ENCODE measurements at regions not wholly inside any gene's neighbourhood (a gene's known extent, or its start where the extent isn't known, plus 50 kb on each side); places are given as distances from the start of the nearest gene placed in this dataset.

DNA sequence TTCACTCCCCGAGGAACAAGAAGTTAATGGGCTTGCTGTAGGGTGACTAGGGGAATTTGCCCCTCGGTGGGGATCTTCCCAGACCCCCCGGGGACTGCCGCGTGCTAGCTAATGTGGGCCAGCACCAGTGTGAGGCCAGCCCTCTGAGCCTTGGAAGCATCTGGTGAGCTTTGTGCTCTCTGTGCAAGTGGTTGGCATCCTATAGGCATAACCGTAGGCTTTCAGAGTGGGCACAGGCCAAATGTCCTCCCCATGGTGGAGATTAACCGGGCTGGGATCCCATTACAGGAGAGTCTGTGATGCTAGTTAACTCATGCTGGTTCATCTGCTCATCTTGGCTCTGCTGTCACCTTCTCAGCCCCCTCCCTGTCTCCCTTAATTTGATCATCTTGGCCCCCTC is 125.7 kb downstream of the TRIM29 start:
- DNase-seq (ENCODE audit: low spot score) (no peak), ATAC-seq (ENCODE audit: insufficient number of reproducible peaks, low FRiP score, low read depth) (no peak)
- TF ChIP-seq, protein P1, sequence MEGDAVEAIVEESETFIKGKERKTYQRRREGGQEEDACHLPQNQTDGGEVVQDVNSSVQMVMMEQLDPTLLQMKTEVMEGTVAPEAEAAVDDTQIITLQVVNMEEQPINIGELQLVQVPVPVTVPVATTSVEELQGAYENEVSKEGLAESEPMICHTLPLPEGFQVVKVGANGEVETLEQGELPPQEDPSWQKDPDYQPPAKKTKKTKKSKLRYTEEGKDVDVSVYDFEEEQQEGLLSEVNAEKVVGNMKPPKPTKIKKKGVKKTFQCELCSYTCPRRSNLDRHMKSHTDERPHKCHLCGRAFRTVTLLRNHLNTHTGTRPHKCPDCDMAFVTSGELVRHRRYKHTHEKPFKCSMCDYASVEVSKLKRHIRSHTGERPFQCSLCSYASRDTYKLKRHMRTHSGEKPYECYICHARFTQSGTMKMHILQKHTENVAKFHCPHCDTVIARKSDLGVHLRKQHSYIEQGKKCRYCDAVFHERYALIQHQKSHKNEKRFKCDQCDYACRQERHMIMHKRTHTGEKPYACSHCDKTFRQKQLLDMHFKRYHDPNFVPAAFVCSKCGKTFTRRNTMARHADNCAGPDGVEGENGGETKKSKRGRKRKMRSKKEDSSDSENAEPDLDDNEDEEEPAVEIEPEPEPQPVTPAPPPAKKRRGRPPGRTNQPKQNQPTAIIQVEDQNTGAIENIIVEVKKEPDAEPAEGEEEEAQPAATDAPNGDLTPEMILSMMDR (IDR thresholded peaks at IDR 0.05) = no peak

DNA sequence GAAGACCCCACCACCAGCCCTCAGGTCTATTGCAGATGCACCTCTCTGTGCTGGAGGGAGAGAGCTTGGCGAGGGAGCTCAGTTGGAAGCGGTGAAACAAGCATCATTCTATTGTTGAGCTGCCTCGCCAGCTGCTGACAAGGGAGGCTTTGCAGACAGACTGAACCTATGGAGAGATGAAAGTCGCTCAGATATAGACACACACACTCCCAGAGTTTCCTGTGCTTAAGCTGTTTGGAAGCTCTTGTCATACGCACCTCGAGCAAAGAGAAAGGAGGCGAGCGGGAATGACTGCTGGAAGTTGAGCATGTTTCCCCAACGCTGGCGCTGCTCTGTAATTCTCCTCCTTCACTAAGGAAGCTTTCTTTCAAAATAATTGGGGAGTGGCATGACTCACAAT is 126.1 kb downstream of the TRIM29 start:
- H3K27ac ChIP-seq = no peak overlapping the region
- DNase-seq (ENCODE audit: low spot score) = no peak
- H3K9me3 ChIP-seq = no peaks in the 10 kb centered on the region
- no peaks in the 10 kb centered on the region for H3K36me3 ChIP-seq
- no peak for ATAC-seq (ENCODE audit: insufficient number of reproducible peaks, low FRiP score, low read depth)
- TF ChIP-seq, protein P1 (IDR thresholded peaks at IDR 0.05) = no peak
- no peak overlapping the region for H3K4me3 ChIP-seq
- H3K4me1 ChIP-seq (ENCODE audit: control insufficient read depth in 1 of 2, low read depth in 2 of 2) = no peaks in the 10 kb centered on the region
- H3K27me3 ChIP-seq (replicated peaks; ENCODE audit: insufficient read depth) = no peaks in the 10 kb centered on the region

More for the DNA sequence above, 125.7 kb downstream of the TRIM29 start:
- H3K4me1 ChIP-seq (ENCODE audit: control insufficient read depth in 1 of 2, low read depth in 2 of 2) = no peaks in the 10 kb centered on the region
- H3K27me3 ChIP-seq (replicated peaks; ENCODE audit: insufficient read depth) = no peaks in the 10 kb centered on the region
- no peak overlapping the region for H3K27ac ChIP-seq
- H3K4me3 ChIP-seq = no peak overlapping the region
- H3K9me3 ChIP-seq = no peaks in the 10 kb centered on the region
- no peaks in the 10 kb centered on the region for H3K36me3 ChIP-seq

DNA sequence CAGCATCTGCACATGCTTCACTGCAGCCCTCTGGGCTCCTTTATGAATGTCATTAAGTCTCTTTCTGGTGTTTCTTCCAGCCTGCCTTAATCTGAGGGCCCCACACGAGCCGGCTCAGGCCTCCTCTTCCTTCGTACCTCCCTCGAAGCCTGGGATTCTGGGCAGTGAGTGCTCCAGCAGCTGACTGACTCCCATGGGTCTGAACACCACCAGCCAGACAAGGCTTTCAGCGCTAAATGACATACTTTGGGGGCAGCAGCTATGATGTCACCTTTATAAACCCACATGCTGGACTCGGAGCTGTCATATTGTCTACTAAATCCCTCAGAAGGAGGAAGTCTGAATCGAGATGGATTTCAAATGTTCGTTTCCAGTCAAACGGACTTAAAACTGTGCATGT is 127.1 kb downstream of the TRIM29 start:
- H3K4me1 ChIP-seq (ENCODE audit: control insufficient read depth in 1 of 2, low read depth in 2 of 2) = no peaks in the 10 kb centered on the region
- H3K36me3 ChIP-seq = no peaks in the 10 kb centered on the region
- ATAC-seq (ENCODE audit: insufficient number of reproducible peaks, low FRiP score, low read depth) (no peak), DNase-seq (ENCODE audit: low spot score) (no peak)
- no peak overlapping the region for H3K4me3 ChIP-seq
- no peaks in the 10 kb centered on the region for H3K9me3 ChIP-seq
- no peaks in the 10 kb centered on the region for H3K27me3 ChIP-seq (replicated peaks; ENCODE audit: insufficient read depth)
- TF ChIP-seq, protein P1 (IDR thresholded peaks at IDR 0.05) = no peak
- no peak overlapping the region for H3K27ac ChIP-seq

DNA sequence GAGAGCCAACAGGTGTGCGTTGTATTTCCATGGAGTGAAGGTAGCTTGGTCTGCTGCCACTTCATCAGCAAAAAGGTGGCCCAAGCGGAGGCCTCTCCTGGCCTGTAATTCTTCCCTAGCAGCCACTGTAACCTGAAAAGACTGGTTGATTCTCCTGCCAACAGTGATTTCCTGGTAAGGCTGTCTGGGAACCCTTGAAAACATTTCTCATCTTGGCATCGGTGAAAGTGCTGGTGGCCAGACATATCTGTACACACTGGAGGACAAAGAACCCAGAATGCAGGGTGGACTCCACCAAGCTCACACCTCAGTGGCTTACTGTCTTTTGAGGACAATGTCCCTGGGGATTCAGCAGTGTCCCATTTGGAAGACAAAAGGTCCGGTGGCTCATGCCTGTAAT is 128.0 kb downstream of the TRIM29 start:
- Histone ChIP-seq H3K4me1 (ENCODE audit: control insufficient read depth in 1 of 2, low read depth in 2 of 2) (no peaks in the 10 kb centered on the region), H3K36me3 (no peaks in the 10 kb centered on the region), H3K27ac (no peak overlapping the region), H3K27me3 (replicated peaks; ENCODE audit: insufficient read depth) (no peaks in the 10 kb centered on the region), H3K9me3 (no peaks in the 10 kb centered on the region), H3K4me3 (no peak overlapping the region)
- TF ChIP-seq, protein P1 (IDR thresholded peaks at IDR 0.05) = no peak
- no peak for ATAC-seq (ENCODE audit: insufficient number of reproducible peaks, low FRiP score, low read depth)
- no peak for DNase-seq (ENCODE audit: low spot score)

DNA sequence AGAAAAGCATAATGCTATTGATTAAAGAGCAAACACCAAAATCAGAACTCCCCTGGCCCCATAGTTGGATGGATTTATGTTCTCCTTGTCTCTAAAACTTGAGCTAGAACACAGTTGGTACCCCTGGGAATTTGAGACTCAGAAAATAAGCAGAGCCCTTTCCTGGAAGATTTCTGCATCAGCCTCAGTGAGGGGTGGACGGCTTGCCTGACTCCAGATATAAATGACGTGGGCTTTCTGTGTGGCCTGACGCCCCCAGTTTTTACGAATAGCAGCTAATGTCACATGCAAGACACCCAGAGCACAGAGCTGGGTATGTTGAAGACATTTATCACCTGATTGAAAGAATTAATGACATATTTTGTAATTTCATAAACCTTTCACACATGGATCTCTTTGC is 130.8 kb downstream of the TRIM29 start:
- ATAC-seq (ENCODE audit: insufficient number of reproducible peaks, low FRiP score, low read depth) (no peak), DNase-seq (ENCODE audit: low spot score) (no peak)
- no peaks in the 10 kb centered on the region for H3K36me3 ChIP-seq
- no peaks in the 10 kb centered on the region for H3K9me3 ChIP-seq
- H3K27me3 ChIP-seq (replicated peaks; ENCODE audit: insufficient read depth) = no peaks in the 10 kb centered on the region
- H3K27ac ChIP-seq = no peak overlapping the region
- TF ChIP-seq, protein P1 (IDR thresholded peaks at IDR 0.05) = no peak
- no peak overlapping the region for H3K4me3 ChIP-seq
- no peaks in the 10 kb centered on the region for H3K4me1 ChIP-seq (ENCODE audit: control insufficient read depth in 1 of 2, low read depth in 2 of 2)
